LNCaP clone FGC (cell line): ENCODE measurements at regions not wholly inside any gene's neighbourhood (a gene's known extent, or its start where the extent isn't known, plus 50 kb on each side); places are given as distances from the start of the nearest gene placed in this dataset.

Experiments used
- DNase-seq: peaks from one replicate; pipeline ENCODE4 v3.0.0-alpha.2; 2011; ENCODE audit warnings: low read depth
- H3K4me3 ChIP-seq: 2 replicates; pipeline ENCODE4 v1.5.1; 2011; ENCODE audit warnings: mild to moderate bottlenecking, low read depth, low read length, control low read depth
- CTCF ChIP-seq: IDR thresholded peaks from 2 replicates; pipeline ENCODE4 v1.5.1; 2012; ENCODE audit warnings: mild to moderate bottlenecking; ENCODE audit not compliant: control insufficient read depth, insufficient read depth; ENCODE audit errors: extremely low read depth

GRCh38 chr4:59525885-59526284, 1674.2 kb upstream of the ADGRL3 start:
- no peak overlapping the region for H3K4me3 ChIP-seq
- no peak for TF ChIP-seq CTCF
- no peak for DNase-seq

- H3K4me3 ChIP-seq = no peak overlapping the region
- no peak for DNase-seq
- TF ChIP-seq CTCF = no peak
Observed at GRCh38 chr4:59535541-59535940, 1664.6 kb upstream of the ADGRL3 start.

- TF ChIP-seq CTCF = no peak
- DNase-seq = no peak
- H3K4me3 ChIP-seq = no peak overlapping the region
Observed at GRCh38 chr4:59536428-59536827, 1663.7 kb upstream of the ADGRL3 start.

GRCh38 chr4:59537246-59537886, 1662.8 kb upstream of the ADGRL3 start:
- TF ChIP-seq CTCF = no peak
- no peak for DNase-seq
- no peak overlapping the region for H3K4me3 ChIP-seq

GRCh38 chr4:59539401-59539800, 1660.7 kb upstream of the ADGRL3 start:
- DNase-seq = no peak
- TF ChIP-seq CTCF = no peak
- no peak overlapping the region for H3K4me3 ChIP-seq

- TF ChIP-seq CTCF = no peak
- DNase-seq = no peak
- no peak overlapping the region for H3K4me3 ChIP-seq
Observed at GRCh38 chr4:59540311-59540710, 1659.8 kb upstream of the ADGRL3 start.

GRCh38 chr4:59553063-59553720, 1646.9 kb upstream of the ADGRL3 start:
- H3K4me3 ChIP-seq = no peak overlapping the region
- no peak for TF ChIP-seq CTCF
- DNase-seq = no peak
